C4-2B (cell line): ENCODE measurements at regions not wholly inside any gene's neighbourhood (a gene's known extent, or its start where the extent isn't known, plus 50 kb on each side); places are given as distances from the start of the nearest gene placed in this dataset.

Experiments used
- H3K27ac ChIP-seq: fragments of 450-650 bp; 2 replicates; pipeline ENCODE4 v1.5.1; 2017
- CTCF ChIP-seq: fragments of 450-650 bp; conservative IDR thresholded peaks from 2 replicates; pipeline ENCODE4 v1.5.1; 2017; ENCODE audit warnings: mild to moderate bottlenecking
- ZFX ChIP-seq: fragments of 450-650 bp; IDR thresholded peaks from 2 replicates; pipeline ENCODE4 v1.6.1; 2017

GRCh38 chr14:100410056-100410565, 87.0 kb downstream of the SLC25A47 start:
- TF ChIP-seq CTCF = no peak
- TF ChIP-seq ZFX = no peak

DNA sequence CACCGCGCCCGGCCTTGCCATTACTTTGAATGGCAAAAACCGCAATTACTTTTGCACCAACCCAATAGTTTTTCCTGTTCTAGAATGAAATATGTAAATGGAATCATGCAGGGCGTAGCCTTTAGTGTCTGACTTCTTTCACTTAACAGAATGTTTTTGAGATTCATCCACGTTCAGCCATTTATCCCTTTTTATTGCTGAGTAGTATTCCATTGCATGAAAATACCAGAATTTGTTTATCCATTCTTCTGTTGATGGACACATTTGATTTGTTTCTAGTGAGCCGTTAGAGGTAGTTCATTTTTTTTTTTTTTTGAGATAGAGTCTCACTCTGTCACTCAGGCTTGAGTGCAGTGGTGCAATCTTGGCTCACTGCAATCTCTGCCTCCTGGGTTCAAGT, 90.6 kb downstream of the SLC25A47 start:
- no peak for TF ChIP-seq CTCF
- TF ChIP-seq ZFX = no peak
- H3K27ac ChIP-seq = no peak overlapping the region

More at GRCh38 chr14:100410056-100410565, 87.0 kb downstream of the SLC25A47 start:
- no peak overlapping the region for H3K27ac ChIP-seq

DNA sequence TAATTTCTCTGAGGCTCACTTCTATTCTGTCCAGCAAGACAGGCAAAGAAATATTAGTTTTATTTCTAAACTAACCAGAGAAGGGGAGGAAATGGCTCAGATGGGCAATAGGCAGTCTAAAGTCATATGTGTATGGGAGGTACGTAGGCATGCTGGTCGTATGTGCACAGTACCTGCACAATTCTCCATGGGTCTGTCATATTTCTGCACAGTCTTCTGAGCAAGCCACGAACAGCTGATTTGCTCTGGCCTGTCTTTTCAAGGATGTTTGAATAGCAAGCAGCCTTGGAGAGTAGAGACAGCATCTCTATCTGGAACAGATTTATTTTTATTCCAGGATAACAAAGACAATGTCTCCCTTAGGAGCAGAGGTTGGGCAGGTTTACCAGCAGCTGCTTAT, 92.1 kb downstream of the SLC25A47 start:
- TF ChIP-seq CTCF = no peak
- no peak for TF ChIP-seq ZFX
- H3K27ac ChIP-seq = no peak overlapping the region

DNA sequence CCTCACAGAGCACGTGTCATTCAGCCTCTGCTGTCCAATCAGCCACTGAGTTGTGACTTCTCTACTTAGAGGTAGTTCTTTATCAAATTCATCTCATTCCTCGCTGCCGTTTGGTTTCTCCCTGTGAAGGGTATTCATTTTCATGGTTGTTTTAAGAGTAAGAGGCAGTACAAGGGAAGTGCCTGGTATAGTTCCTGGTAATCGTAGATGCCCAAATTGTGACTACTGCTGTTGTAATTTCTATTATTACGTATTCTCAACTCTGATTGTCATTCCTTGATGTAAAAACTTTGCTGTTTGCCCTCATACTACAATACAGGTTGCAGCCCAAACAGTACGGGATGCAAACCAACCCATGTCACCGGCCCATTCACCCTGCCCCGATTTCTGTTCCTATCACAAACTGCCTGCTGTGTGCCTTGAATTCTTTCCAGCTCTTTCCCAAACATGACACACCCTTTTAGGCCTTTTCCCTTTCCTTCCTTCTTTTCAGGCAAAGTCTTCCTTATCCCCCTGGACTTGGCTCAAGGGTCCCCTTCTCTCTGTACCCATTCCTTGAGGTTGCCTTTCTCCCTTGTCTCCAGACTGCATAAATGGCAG, 93.0 kb downstream of the SLC25A47 start:
- no peak overlapping the region for H3K27ac ChIP-seq
- no peak for TF ChIP-seq CTCF
- TF ChIP-seq ZFX = no peak

DNA sequence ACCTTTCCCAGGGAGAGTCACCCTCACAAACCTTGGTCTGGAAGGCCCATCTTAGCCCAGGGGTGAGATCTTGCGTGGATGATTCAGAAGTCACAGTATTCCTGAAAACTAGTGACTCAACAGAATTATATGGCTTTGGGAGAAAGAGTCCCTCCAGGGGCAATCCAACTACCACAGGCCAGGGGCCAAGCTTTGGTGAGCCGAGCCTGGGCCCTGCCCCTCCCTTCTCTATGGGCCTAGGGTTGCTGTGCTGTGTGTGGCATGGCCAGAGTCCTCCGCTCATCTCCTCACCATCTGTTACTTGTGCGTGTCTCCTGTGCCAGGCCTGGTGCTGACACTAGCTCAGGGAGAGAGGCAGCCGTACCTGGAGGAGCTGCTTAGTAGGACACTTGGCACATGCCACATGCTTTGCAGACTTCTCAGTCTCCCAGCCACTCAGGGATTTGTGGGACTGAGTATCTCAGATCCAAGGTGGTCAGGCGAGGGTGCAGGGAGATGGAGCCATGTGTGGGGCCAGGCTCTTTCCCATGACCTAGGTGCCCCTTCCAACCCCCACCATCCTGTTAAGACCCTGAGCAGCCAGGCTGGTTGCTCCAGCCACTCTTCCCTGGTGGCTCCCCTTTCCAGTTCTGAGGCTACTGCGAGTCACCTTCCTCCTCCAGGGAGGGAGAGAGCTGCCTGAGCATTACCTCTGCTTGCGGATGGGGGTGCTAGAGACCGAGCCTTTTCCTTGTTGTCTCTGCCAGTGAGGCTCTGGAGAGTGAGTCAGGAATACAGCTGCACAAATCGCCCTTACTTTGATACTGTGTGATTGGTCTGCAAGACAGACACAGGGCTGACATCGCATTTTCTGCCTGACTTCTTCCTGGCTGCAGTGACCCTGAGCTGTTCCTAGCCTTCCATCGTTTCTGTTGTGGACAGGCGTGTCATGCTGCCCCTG, 94.1 kb downstream of the SLC25A47 start:
- no peak overlapping the region for H3K27ac ChIP-seq
- no peak for TF ChIP-seq CTCF
- no peak for TF ChIP-seq ZFX

DNA sequence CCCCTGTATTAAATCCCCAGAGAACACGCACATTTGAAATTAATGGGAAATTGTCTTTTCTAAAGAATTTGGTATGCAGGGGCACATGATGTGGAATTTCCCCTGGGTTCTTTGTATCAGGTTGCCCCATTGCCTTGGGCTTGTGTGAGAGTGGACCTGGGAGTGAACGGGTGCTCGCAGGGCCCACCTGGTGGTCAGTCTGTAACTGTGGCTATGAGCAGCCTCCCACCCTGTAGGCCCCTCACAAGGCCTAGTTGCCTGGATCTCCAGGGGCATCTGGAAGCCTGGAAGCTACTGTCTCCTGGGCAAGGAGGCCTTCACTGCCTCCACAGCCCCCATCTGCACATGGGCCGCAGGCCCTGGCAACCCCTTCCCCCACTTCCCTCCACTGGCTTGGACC, 96.7 kb downstream of the SLC25A47 start:
- H3K27ac ChIP-seq = no peak overlapping the region
- TF ChIP-seq CTCF (no peak), ZFX (no peak)
